ENCODE measurements at regions not wholly inside any gene's neighbourhood (a gene's known extent, or its start where the extent isn't known, plus 50 kb on each side); places are given as distances from the start of the nearest gene placed in this dataset.

DNA sequence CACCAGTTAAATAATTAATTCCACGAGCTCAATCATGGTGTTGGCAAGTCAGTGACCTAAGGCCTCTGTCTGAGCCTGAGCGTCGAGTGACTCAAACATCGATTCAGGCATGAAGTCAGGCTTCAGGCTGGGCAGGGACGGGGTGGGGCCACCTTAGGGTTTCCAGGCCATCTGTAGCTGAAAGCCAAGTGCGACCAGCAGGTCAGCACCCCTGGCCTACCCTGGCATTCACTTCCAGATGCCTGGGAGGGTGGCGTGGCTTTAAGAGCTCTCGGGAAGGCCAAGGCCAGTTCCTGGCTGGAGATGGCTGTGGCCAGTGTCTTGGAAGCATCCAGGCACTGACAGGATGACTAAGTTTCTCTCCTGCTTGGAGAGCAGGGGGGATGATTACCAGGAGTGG lies 113.4 kb downstream of the DACT2 start:
- no peak overlapping the region for H3K4me3 ChIP-seq (ENCODE audit: low read depth, poor library complexity, severe bottlenecking)
- no peak for DNase-seq (ENCODE audit: low spot score in 2 of 2)
- TF ChIP-seq, protein P1, sequence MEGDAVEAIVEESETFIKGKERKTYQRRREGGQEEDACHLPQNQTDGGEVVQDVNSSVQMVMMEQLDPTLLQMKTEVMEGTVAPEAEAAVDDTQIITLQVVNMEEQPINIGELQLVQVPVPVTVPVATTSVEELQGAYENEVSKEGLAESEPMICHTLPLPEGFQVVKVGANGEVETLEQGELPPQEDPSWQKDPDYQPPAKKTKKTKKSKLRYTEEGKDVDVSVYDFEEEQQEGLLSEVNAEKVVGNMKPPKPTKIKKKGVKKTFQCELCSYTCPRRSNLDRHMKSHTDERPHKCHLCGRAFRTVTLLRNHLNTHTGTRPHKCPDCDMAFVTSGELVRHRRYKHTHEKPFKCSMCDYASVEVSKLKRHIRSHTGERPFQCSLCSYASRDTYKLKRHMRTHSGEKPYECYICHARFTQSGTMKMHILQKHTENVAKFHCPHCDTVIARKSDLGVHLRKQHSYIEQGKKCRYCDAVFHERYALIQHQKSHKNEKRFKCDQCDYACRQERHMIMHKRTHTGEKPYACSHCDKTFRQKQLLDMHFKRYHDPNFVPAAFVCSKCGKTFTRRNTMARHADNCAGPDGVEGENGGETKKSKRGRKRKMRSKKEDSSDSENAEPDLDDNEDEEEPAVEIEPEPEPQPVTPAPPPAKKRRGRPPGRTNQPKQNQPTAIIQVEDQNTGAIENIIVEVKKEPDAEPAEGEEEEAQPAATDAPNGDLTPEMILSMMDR (IDR thresholded peaks at IDR 0.05) = no peak
- no peak for TF ChIP-seq POLR2A (IDR thresholded peaks at IDR 0.05)
- 40 to 59% methylated on average over 8 of the region's 8 CpGs for WGBS, 2 donors
- intact Hi-C loops (cut with DNase I; ENCODE audit: low total_unique reads) = loop anchor here (10.0 kb wide), 1 partner anchor 89 kb away; no protein-coding TSS in a partner anchor

DNA sequence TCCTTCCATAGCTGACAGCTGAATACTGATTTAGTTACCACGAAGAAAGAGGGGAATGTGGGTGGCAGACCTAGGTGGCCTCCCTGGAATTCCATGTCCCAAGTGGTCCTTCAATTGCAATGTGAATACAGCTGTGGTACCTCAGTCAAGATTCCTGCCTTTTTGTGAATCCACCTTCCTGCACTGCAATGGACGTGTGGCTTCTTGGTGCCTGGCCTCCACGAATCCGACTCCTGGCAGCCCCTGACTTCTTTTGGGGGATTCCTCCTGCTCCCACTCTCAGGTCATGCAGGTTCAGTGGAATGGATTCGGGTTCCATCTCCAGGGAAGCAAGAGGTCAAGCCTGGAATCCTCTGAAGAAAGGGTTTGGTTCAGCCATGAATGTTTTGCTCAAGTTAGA lies 117.8 kb downstream of the DACT2 start:
- TF ChIP-seq POLR2A (IDR thresholded peaks at IDR 0.05) = no peak
- TF ChIP-seq, protein P1 (IDR thresholded peaks at IDR 0.05) = no peak
- WGBS, 2 donors = 93% methylated on average over 5 of the region's 5 CpGs
- H3K4me3 ChIP-seq (ENCODE audit: low read depth, poor library complexity, severe bottlenecking) = no peak overlapping the region
- intact Hi-C loops (cut with DNase I; ENCODE audit: low total_unique reads) = loop anchor here (10.0 kb wide), 1 partner anchor 93 kb away; no protein-coding TSS in a partner anchor
- DNase-seq (ENCODE audit: low spot score in 2 of 2) = no peak

DNA sequence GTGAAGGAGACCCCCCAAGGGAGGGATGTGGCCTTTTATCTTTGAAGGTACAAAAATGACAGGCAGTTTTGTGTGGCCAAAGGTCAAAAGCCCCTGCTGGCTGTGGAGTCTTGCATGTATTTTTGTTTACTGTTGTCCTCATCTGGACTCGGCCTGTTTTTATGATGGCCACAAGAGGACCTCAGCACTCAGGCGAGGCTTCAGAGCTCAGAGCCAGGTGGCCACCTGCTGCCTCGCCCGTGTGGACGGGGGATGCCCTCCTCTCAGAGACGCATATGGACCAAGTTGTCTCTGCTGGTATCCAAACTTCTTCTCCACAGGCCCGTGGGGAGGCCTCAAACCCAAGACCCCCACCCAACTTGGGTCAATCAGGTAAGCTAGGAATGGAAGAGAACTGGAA lies 118.2 kb downstream of the DACT2 start:
- DNase-seq (ENCODE audit: low spot score in 2 of 2) = no peak
- WGBS, 2 donors = 86 to 87% methylated on average over 7 of the region's 7 CpGs
- no peak overlapping the region for H3K4me3 ChIP-seq (ENCODE audit: low read depth, poor library complexity, severe bottlenecking)
- TF ChIP-seq, protein P1 (IDR thresholded peaks at IDR 0.05) = no peak
- no peak for TF ChIP-seq POLR2A (IDR thresholded peaks at IDR 0.05)
- intact Hi-C loops (cut with DNase I; ENCODE audit: low total_unique reads) = loop anchor here (10.0 kb wide), 1 partner anchor 93 kb away; no protein-coding TSS in a partner anchor

DNA sequence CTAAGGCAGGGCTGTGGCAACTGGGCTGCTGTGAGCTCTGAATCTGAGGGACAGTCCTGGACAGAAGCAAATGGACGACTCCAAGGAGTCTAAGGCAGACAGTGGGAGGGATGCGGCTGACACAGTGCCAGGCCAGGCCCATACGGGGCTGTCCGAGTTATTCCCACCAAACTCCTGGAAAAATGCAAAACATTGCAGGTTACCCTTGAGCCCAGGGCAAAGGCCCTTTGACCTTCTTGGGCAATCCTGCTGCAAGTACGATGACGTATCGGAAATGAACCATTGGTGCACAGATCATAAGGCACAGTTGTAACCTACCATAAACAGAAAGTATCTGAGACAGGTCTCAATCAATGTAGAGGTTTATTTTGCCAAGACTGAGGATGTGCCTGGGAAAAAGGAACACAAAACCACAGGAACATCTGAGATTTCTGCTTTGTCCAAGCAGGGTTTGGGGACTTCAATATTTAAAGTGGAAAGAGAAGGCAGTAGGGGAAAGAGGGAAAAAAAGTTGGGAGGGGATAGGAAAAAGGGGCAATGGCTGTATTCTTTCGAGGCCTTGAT lies 118.9 kb downstream of the DACT2 start:
- DNase-seq (ENCODE audit: low spot score in 2 of 2) = peak in 1 of 2 donors; percentile 46
- intact Hi-C loops (cut with DNase I; ENCODE audit: low total_unique reads) = loop anchor here (10.0 kb wide), 1 partner anchor 94 kb away; no protein-coding TSS in a partner anchor
- no peak overlapping the region for H3K4me3 ChIP-seq (ENCODE audit: low read depth, poor library complexity, severe bottlenecking)
- WGBS, 2 donors = 96 to 97% methylated on average over 8 of the region's 8 CpGs
- TF ChIP-seq, protein P1 (IDR thresholded peaks at IDR 0.05) = no peak
- TF ChIP-seq POLR2A (IDR thresholded peaks at IDR 0.05) = no peak

DNA sequence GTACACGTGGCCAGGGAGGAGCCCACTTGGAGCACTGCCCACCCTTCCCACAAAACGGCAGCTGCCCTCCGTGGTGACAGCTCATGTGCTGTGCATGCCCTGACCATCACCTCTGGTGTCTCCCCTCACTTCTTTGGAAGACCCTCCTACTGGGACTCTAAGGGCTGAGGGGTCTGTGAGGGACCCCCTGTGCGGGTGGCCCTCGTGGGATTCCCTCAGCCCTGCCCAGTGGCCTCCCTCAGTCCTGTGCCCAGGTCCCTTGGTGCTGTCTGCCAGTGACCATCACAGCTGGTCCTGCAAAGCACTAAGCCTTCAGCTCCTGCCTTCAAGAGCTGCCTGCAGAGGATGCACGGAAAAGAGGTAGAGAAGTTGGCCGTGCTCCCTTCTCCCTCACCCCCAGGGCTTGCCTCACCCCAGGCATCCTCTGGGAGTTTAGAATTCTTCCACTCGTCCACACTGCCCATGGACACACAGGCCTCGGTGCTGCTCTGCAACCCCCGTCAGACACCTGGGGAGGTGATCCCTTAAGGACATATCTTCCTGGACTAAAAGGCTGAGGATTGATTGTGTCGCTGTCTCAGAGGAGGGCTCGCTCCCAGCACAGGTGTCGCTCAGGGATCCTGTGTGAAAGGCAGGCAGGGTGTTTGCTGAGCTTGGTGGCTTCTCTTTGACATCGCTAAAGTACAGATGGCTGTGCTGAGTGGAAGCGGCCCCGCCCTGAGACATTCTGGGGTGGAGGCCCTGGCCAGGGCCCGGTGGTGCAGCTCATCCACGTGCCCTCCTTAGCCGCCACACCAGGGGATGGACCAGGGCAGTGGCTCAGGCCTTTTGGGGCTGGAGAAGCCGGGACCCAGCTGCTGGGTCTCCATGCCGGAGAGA lies 119.5 kb upstream of the FRMD1 start:
- DNase-seq (ENCODE audit: low spot score in 2 of 2) = peak in 1 of 2 donors; percentile 72
- intact Hi-C loops (cut with DNase I; ENCODE audit: low total_unique reads) = no loop called here
- no peak overlapping the region for H3K4me3 ChIP-seq (ENCODE audit: low read depth, poor library complexity, severe bottlenecking)
- TF ChIP-seq, protein P1 (IDR thresholded peaks at IDR 0.05) = no peak
- TF ChIP-seq POLR2A (IDR thresholded peaks at IDR 0.05) = no peak
- 86 to 88% methylated on average over 19 to 20 of the region's 21 CpGs for WGBS, 2 donors

Data from lower leg skin (tissue), 4 donors.